ENCODE measurements at regions not wholly inside any gene's neighbourhood (a gene's known extent, or its start where the extent isn't known, plus 50 kb on each side); places are given as distances from the start of the nearest gene placed in this dataset.

- intact Hi-C loops (cut with DNase I), result loop anchor here (2.0 to 5.0 kb wide), 2 partner anchors 141 to 145 kb away; no protein-coding TSS in a partner anchor
- ATAC-seq, result peak; percentile 67 to 93 (median 81)
Measured at GRCh38 chr5:107248066-107248695, 422.6 kb downstream of the EFNA5 start.

GRCh38 chr5:107247427-107247826 lies 423.3 kb downstream of the EFNA5 start:
- H3K27ac ChIP-seq, result no peak overlapping the region
- DNase-seq (no peak), ATAC-seq (peak; percentile 36 to 82 (median 63))
- TF ChIP-seq CTCF (IDR thresholded peaks at IDR 0.05), result no peak
- intact Hi-C loops (cut with DNase I), result loop anchor here in 1 of 2 donors (5.0 kb wide), 1 partner anchor 140 kb away; no protein-coding TSS in a partner anchor
- H3K9me3 ChIP-seq, result no peaks in the 10 kb centered on the region
- peaks cover 15% of the 10 kb centered on the region for H3K4me1 ChIP-seq
- H3K36me3 ChIP-seq (ENCODE audit: insufficient read depth in 1 of 2, low read depth in 1 of 2), result no peaks in the 10 kb centered on the region
- 69 to 90% (median 74%) methylated on average over 2 of the region's 2 CpGs for WGBS, 3 donors
- H3K4me3 ChIP-seq, result no peak overlapping the region
- no peaks in the 10 kb centered on the region for H3K27me3 ChIP-seq (ENCODE audit: insufficient read depth in 3 of 3, low read length in 2 of 3)

More at GRCh38 chr5:107248066-107248695, 422.6 kb downstream of the EFNA5 start:
- Histone ChIP-seq H3K36me3 (ENCODE audit: insufficient read depth in 1 of 2, low read depth in 1 of 2) (no peaks in the 10 kb centered on the region), H3K27me3 (ENCODE audit: insufficient read depth in 3 of 3, low read length in 2 of 3) (no peaks in the 10 kb centered on the region), H3K4me1 (peaks cover 9% of the 10 kb centered on the region), H3K4me3 (no peak overlapping the region), H3K9me3 (no peaks in the 10 kb centered on the region), H3K27ac (no peak overlapping the region)
- peak; percentile 40 to 74 for DNase-seq
- WGBS, 3 donors, result 33 to 50% (median 35%) methylated on average over 10 of the region's 10 CpGs
- TF ChIP-seq CTCF (IDR thresholded peaks at IDR 0.05), result peak; percentile 84

GRCh38 chr5:107243220-107243579 lies 427.5 kb downstream of the EFNA5 start:
- intact Hi-C loops (cut with DNase I), result no loop called here
- Histone ChIP-seq H3K4me1 (peaks cover 21% of the 10 kb centered on the region), H3K27me3 (ENCODE audit: insufficient read depth in 3 of 3, low read length in 2 of 3) (no peaks in the 10 kb centered on the region), H3K9me3 (no peaks in the 10 kb centered on the region), H3K27ac (peak overlapping the region; percentile 19), H3K4me3 (no peak overlapping the region), H3K36me3 (ENCODE audit: insufficient read depth in 1 of 2, low read depth in 1 of 2) (no peaks in the 10 kb centered on the region)
- WGBS, 3 donors, result 74 to 84% (median 83%) methylated on average over 3 of the region's 3 CpGs
- TF ChIP-seq CTCF (IDR thresholded peaks at IDR 0.05), result no peak
- DNase-seq (no peak), ATAC-seq (peak; percentile 31 to 59 (median 50))

- 59 to 72% (median 70%) methylated on average over 3 of the region's 3 CpGs for WGBS, 3 donors
- ATAC-seq (peak; percentile 72 to 85 (median 79)), DNase-seq (no peak)
- no peaks in the 10 kb centered on the region for H3K27me3 ChIP-seq (ENCODE audit: insufficient read depth in 3 of 3, low read length in 2 of 3)
- peak overlapping the region; percentile 19 for H3K27ac ChIP-seq
- peaks cover 19% of the 10 kb centered on the region for H3K4me1 ChIP-seq
- H3K4me3 ChIP-seq, result no peak overlapping the region
- TF ChIP-seq CTCF (IDR thresholded peaks at IDR 0.05), result no peak
- intact Hi-C loops (cut with DNase I), result no loop called here
- H3K36me3 ChIP-seq (ENCODE audit: insufficient read depth in 1 of 2, low read depth in 1 of 2), result no peaks in the 10 kb centered on the region
- H3K9me3 ChIP-seq, result no peaks in the 10 kb centered on the region
Measured at GRCh38 chr5:107242411-107243219, 428.1 kb downstream of the EFNA5 start.
